HUES48 (cell line): ENCODE measurements at regions not wholly inside any gene's neighbourhood (a gene's known extent, or its start where the extent isn't known, plus 50 kb on each side); places are given as distances from the start of the nearest gene placed in this dataset.

Experiments used
- H3K27ac ChIP-seq: one replicate; pipeline ENCODE4 v1.7.0; 2013; ENCODE audit warnings: low read depth, low read length, inconsistent platforms
- H3K27me3 ChIP-seq: 2 replicates; pipeline ENCODE4 v1.6.1; 2013; ENCODE audit warnings: mild to moderate bottlenecking, low read length; ENCODE audit not compliant: control insufficient read depth, insufficient read depth
- H3K36me3 ChIP-seq: 2 replicates; pipeline ENCODE4 v1.6.1; 2013; ENCODE audit warnings: low read length; ENCODE audit not compliant: control insufficient read depth, insufficient read depth
- H3K4me1 ChIP-seq: 2 replicates; pipeline ENCODE4 v1.6.1; 2013; ENCODE audit warnings: mild to moderate bottlenecking, low read length; ENCODE audit not compliant: control insufficient read depth, insufficient read depth
- H3K4me3 ChIP-seq: 2 replicates; pipeline ENCODE4 v1.5.1; 2013; ENCODE audit warnings: mild to moderate bottlenecking, low read depth, low read length
- H3K9ac ChIP-seq: 2 replicates; pipeline ENCODE4 v1.6.1; 2013; ENCODE audit warnings: mild to moderate bottlenecking, low read depth, low read length, moderate library complexity
- H3K9me3 ChIP-seq: 2 replicates; pipeline ENCODE4 v1.6.1; 2013; ENCODE audit warnings: low read length; ENCODE audit not compliant: control insufficient read depth, insufficient read depth

- H3K4me3 ChIP-seq, result no peak overlapping the region
- no peaks in the 10 kb centered on the region for H3K4me1 ChIP-seq
- no peak overlapping the region for H3K27ac ChIP-seq
- no peaks in the 10 kb centered on the region for H3K27me3 ChIP-seq
- no peaks in the 10 kb centered on the region for H3K36me3 ChIP-seq
- no peaks in the 10 kb centered on the region for H3K9me3 ChIP-seq
- H3K9ac ChIP-seq, result no peak overlapping the region
Measured at GRCh38 chr2:75820693-75821092, 110.0 kb upstream of the GCFC2 start.

DNA sequence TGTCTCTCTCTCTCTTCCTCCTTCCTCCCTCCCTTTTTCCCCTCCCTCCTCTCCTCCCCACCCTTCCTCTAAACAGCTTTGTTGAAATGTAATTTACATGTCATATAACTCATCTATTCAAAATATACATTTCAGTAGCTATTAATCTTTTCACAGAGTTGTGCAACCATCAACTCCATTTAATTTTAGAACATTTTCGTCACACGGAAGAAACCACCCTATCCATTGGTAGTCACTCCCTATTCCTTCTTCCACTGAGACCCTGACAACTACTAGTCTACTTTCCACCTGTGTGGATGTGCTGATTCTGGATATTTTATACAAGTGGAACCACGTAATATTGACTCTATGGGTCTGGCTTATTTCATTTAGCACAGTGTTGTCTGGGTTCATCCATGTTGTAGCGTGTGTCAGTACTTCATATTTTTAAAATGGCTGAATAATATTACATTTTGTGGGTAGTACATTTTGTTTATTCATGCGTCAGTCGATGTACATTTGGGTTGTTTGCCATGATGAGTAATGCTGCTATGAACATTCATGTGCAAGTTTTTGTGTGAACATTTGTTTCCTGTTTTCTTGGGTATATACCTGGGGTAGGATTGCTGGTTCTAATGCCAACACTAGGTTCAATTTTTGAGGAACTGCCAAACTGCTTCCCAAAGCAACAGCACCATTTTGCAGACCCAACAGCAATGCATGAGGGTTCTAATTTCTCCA is 100.1 kb upstream of the GCFC2 start:
- Histone ChIP-seq H3K9me3 (no peaks in the 10 kb centered on the region), H3K4me3 (no peak overlapping the region), H3K9ac (no peak overlapping the region), H3K27ac (no peak overlapping the region), H3K4me1 (no peaks in the 10 kb centered on the region), H3K27me3 (no peaks in the 10 kb centered on the region), H3K36me3 (no peaks in the 10 kb centered on the region)

DNA sequence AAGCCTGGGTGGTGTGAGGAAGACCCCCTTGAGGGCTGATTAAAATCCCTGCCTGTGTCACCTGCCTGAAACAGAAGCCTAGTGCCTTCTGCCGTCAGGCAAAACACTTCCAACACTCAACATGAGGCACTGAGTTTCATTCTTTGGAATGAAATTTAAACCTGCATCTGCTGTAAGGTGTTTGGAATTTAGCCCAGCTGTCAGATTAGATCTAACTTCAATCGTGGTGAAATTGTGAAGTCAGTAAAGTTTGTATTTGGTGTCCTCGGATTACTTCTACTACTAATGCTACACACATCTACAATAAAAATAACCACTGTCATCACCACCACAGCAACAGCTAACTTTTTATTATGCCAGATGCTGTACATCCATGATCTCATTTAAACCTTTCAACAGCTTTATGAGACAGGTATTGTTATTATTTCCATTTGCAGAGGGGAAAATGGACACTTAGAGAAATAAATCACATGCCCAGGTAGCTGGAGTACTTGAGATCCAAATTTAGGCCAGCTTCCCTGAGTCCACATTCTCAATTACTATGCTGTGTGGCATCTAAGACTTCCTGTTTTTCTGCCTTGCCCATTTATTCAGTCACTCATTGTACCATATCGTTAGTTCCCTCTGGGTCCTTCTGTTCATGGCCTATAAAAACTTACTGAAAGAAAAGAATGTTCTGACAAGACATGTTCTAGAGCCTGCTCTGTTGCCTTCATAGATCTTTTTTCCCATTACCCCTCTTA is 98.2 kb upstream of the GCFC2 start:
- Histone ChIP-seq H3K4me1 (no peaks in the 10 kb centered on the region), H3K27me3 (no peaks in the 10 kb centered on the region), H3K9ac (no peak overlapping the region), H3K9me3 (no peaks in the 10 kb centered on the region), H3K27ac (no peak overlapping the region), H3K4me3 (no peak overlapping the region), H3K36me3 (no peaks in the 10 kb centered on the region)

- no peak overlapping the region for H3K4me3 ChIP-seq
- no peaks in the 10 kb centered on the region for H3K27me3 ChIP-seq
- no peak overlapping the region for H3K9ac ChIP-seq
- no peaks in the 10 kb centered on the region for H3K9me3 ChIP-seq
- H3K27ac ChIP-seq, result no peak overlapping the region
- no peaks in the 10 kb centered on the region for H3K36me3 ChIP-seq
- H3K4me1 ChIP-seq, result no peaks in the 10 kb centered on the region
Measured at GRCh38 chr2:75807992-75808391, 97.3 kb upstream of the GCFC2 start.

DNA sequence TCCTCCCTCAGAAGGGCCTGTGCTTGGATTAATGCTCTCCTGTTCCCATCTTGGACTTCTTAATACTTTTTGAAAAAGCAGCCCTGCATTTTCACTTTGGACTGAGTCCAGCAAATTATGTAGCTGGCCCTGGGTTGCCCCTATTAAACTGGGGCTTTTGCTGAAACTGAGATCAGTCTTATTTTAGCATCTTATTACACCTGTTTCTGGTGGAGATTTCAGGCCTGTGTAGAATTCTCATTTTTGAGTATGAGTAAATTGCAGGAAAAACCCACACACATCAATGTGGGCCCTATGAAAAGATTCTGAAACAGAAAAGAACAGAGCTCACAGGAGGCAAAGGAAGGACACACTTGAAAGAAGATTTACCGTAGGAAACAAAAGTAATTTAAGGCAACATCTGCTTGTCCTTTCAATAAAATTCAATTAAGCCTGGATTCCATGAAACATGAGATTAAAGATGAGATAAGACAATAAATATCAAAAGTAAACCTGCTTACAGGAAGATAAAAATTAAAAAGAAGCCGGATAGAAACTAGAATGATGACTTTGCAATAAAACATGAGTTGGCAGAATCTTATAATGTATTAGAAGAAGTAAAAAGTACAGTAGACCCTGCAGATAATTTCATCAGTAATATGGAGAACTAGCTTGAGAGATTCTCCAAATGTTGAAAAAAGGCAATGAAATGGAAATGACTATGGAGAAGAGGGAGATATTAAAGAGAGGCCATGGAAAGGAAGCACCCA is 90.7 kb upstream of the GCFC2 start:
- Histone ChIP-seq H3K27ac (no peak overlapping the region), H3K4me1 (no peaks in the 10 kb centered on the region)

GRCh38 chr2:75800456-75800855 is 89.7 kb upstream of the GCFC2 start:
- Histone ChIP-seq H3K4me3 (no peak overlapping the region), H3K4me1 (no peaks in the 10 kb centered on the region), H3K9ac (no peak overlapping the region), H3K36me3 (no peaks in the 10 kb centered on the region), H3K9me3 (no peaks in the 10 kb centered on the region), H3K27ac (no peak overlapping the region), H3K27me3 (no peaks in the 10 kb centered on the region)

More for the DNA sequence above, 90.7 kb upstream of the GCFC2 start:
- Histone ChIP-seq H3K4me3 (no peak overlapping the region), H3K9me3 (no peaks in the 10 kb centered on the region), H3K27me3 (no peaks in the 10 kb centered on the region), H3K36me3 (no peaks in the 10 kb centered on the region), H3K9ac (no peak overlapping the region)

GRCh38 chr2:75799859-75800258 is 89.1 kb upstream of the GCFC2 start:
- H3K27ac ChIP-seq, result no peak overlapping the region

DNA sequence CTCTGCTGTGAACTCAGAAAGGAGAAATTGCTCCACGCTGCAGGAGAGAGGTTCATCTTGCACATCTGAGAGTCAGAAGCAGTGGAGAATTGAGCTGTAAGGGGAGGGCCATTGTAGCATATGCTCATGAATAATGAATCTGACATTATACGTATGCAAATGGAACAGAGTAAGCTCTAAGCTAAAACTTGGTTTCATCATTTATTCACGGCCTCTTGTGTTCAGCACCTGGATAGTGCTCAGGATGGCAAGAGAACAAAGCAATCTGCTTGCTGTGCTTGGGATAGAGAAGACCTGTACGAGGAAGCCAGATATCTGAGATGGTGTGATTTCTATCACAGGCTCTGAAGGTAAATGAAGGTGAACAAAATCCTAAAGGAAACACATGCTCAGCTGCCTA is 87.9 kb upstream of the GCFC2 start:
- no peak overlapping the region for H3K4me3 ChIP-seq
- H3K27me3 ChIP-seq, result no peaks in the 10 kb centered on the region
- no peaks in the 10 kb centered on the region for H3K9me3 ChIP-seq
- H3K9ac ChIP-seq, result no peak overlapping the region
- H3K4me1 ChIP-seq, result no peaks in the 10 kb centered on the region
- H3K27ac ChIP-seq, result no peak overlapping the region
- no peaks in the 10 kb centered on the region for H3K36me3 ChIP-seq

More at GRCh38 chr2:75799859-75800258, 89.1 kb upstream of the GCFC2 start:
- no peaks in the 10 kb centered on the region for H3K9me3 ChIP-seq
- no peaks in the 10 kb centered on the region for H3K27me3 ChIP-seq
- H3K9ac ChIP-seq, result no peak overlapping the region
- no peaks in the 10 kb centered on the region for H3K36me3 ChIP-seq
- no peaks in the 10 kb centered on the region for H3K4me1 ChIP-seq
- H3K4me3 ChIP-seq, result no peak overlapping the region

DNA sequence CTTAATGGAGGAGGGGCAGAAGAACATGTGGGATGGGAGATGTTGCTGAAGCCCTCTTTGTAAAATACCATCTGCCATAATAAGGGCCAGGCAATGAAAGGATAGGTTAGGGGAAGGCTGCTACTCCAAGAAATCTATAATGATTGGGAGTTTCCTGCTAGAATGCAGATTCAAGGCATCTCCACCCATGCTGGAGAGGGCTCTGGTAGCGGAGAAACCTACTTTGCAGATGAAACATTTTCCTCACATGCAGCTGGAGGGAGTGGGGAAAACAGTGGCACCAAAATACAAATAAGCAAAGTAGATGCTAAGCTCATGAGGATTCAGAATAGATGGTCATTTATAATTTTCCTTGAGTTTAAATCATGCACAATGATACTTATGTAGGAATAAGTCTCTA is 82.3 kb upstream of the GCFC2 start:
- H3K36me3 ChIP-seq, result no peaks in the 10 kb centered on the region
- H3K27me3 ChIP-seq, result no peaks in the 10 kb centered on the region
- peaks cover 14% of the 10 kb centered on the region for H3K4me1 ChIP-seq
- H3K4me3 ChIP-seq, result no peak overlapping the region
- H3K27ac ChIP-seq, result no peak overlapping the region
- no peak overlapping the region for H3K9ac ChIP-seq
- H3K9me3 ChIP-seq, result no peaks in the 10 kb centered on the region

DNA sequence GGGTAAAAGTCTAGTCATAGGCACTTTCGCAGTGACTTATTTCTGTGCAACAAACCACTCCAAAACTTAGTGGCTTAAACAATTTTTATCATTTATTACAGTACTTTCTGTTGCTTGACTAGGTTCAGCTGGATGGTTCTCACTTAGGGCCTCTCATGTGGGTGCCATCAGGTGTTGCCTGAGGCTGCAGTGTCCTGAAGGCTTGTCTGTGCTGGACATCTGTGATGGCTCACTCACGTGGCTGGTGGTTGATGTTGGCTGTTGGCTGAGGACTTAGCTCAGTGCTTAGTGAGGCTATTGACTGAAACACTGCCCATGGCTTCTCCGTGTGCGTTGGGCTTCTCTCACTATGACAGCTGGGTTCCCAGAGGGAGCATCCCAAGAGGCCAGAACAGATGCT is 81.4 kb upstream of the GCFC2 start:
- peaks cover 18% of the 10 kb centered on the region for H3K4me1 ChIP-seq
- no peak overlapping the region for H3K4me3 ChIP-seq
- H3K36me3 ChIP-seq, result no peaks in the 10 kb centered on the region
- no peak overlapping the region for H3K27ac ChIP-seq
- no peaks in the 10 kb centered on the region for H3K27me3 ChIP-seq
- H3K9ac ChIP-seq, result no peak overlapping the region
- no peaks in the 10 kb centered on the region for H3K9me3 ChIP-seq
